OCI-LY7 (cell line): ENCODE measurements at regions not wholly inside any gene's neighbourhood (a gene's known extent, or its start where the extent isn't known, plus 50 kb on each side); places are given as distances from the start of the nearest gene placed in this dataset.

Source experiments
- BruUV-seq: library from RNA; stranded (reverse); fragments of 400-500 nt; replicated peaks from 2 replicates; lab custom pipeline; 2021; lab: Mats Ljungman, UMichigan
- CTCF ChIA-PET: fragments of 300-600 bp; sonication (Branson Sonifier 250); formaldehyde crosslinking; loops from one replicate; lab custom pipeline; 2022; ENCODE audit warnings: antibody characterized with exemption; ENCODE audit not compliant: unreplicated experiment; lab: Charles Lee
- POLR2A ChIA-PET: fragments of 300-600 bp; sonication (Branson Sonifier 250); formaldehyde crosslinking; loops from one replicate; lab custom pipeline; 2022; ENCODE audit warnings: antibody characterized with exemption; lab: Charles Lee
- DNase-seq: peaks from one replicate; pipeline ENCODE4 v3.0.0-alpha.2; 2015; ENCODE audit warnings: low spot score
- H2AFZ ChIP-seq: fragments of 200-600 bp; sonication (generic), shearing (Covaris generic); 2 replicates; pipeline ENCODE4 v1.6.1; 2014; ENCODE audit warnings: mild to moderate bottlenecking, antibody characterized with exemption, low read length, moderate library complexity
- H3K27ac ChIP-seq: fragments of 200-600 bp; sonication (generic); 2 replicates; pipeline ENCODE4 v1.5.1; 2014; ENCODE audit warnings: mixed run types, low read depth, mild to moderate bottlenecking, moderate library complexity, low read length, inconsistent platforms; ENCODE audit not compliant: poor library complexity, severe bottlenecking
- H3K36me3 ChIP-seq: fragments of 200-600 bp; sonication (generic); 2 replicates; pipeline ENCODE4 v1.6.1; 2014; ENCODE audit warnings: mild to moderate bottlenecking, antibody characterized with exemption, low read length, moderate library complexity, mixed read lengths; ENCODE audit not compliant: insufficient read depth
- H3K4me1 ChIP-seq: fragments of 200-600 bp; sonication (generic); 2 replicates; pipeline ENCODE4 v1.5.1; 2014; ENCODE audit warnings: mild to moderate bottlenecking, low read length; ENCODE audit not compliant: insufficient read depth, poor library complexity, severe bottlenecking
- H3K4me2 ChIP-seq: fragments of 200-600 bp; sonication (generic); 2 replicates; pipeline ENCODE4 v1.6.1; 2014; ENCODE audit warnings: mild to moderate bottlenecking, low read length
- H3K4me3 ChIP-seq: fragments of 200-600 bp; sonication (generic); 2 replicates; pipeline ENCODE4 v1.5.1; 2014; ENCODE audit warnings: mild to moderate bottlenecking, low read depth, low read length; ENCODE audit not compliant: poor library complexity, severe bottlenecking
- H3K79me2 ChIP-seq: fragments of 200-600 bp; sonication (generic); 2 replicates; pipeline ENCODE4 v1.6.1; 2016; ENCODE audit warnings: low read depth, mild to moderate bottlenecking, low read length, moderate library complexity, mixed read lengths; ENCODE audit not compliant: insufficient read depth
- H3K9me2 ChIP-seq: fragments of 200-600 bp; sonication (generic); 2 replicates; pipeline ENCODE4 v1.6.1; 2016; ENCODE audit warnings: mild to moderate bottlenecking, low read length, mixed read lengths; ENCODE audit not compliant: insufficient read depth
- H3K9me3 ChIP-seq: fragments of 200-600 bp; sonication (generic); 2 replicates; pipeline ENCODE4 v1.6.1; 2014; ENCODE audit warnings: mild to moderate bottlenecking, mixed run types, low read length, mixed read lengths
- H4K20me1 ChIP-seq: fragments of 200-600 bp; sonication (generic); 2 replicates; pipeline ENCODE4 v1.6.1; 2014; ENCODE audit warnings: mild to moderate bottlenecking, antibody characterized with exemption, low read length, moderate library complexity, mixed read lengths; ENCODE audit not compliant: insufficient read depth
- EZH2phosphoT487 ChIP-seq: fragments of 200-600 bp; sonication (generic); IDR thresholded peaks from 2 replicates; pipeline ENCODE4 v1.6.1; 2018; ENCODE audit warnings: low read depth, borderline replicate concordance, mild to moderate bottlenecking, mixed run types, antibody characterized with exemption, low read length, moderate library complexity, mixed read lengths
- intact Hi-C: fragments of 100-400 bp; cut with micrococcal nuclease; formaldehyde crosslinking; loops from one replicate; pipeline ENCODE4 v1.10.0; 2022; ENCODE audit not compliant: unreplicated experiment
- TF ChIP-seq, protein P1 (sequence below): fragments of 200-600 bp; sonication (generic); conservative IDR thresholded peaks from 2 replicates; pipeline ENCODE4 v1.5.1; 2014; ENCODE audit warnings: mild to moderate bottlenecking, antibody characterized with exemption, low read length, moderate library complexity, mixed read lengths

GRCh38 chr5:3393920-3394597 is 201.6 kb upstream of the IRX1 start:
- H3K9me2 ChIP-seq = no peaks in the 10 kb centered on the region
- ChIA-PET POLR2A (no interaction called here), CTCF (no interaction called here)
- H3K27ac ChIP-seq = no peak overlapping the region
- H3K9me3 ChIP-seq = no peaks in the 10 kb centered on the region
- H3K79me2 ChIP-seq = no peaks in the 10 kb centered on the region
- intact Hi-C loops = no loop called here
- H2AFZ ChIP-seq = no peak overlapping the region
- H3K4me2 ChIP-seq = no peak overlapping the region
- H4K20me1 ChIP-seq = no peaks in the 10 kb centered on the region
- no peak overlapping the region for H3K4me3 ChIP-seq
- no peaks in the 10 kb centered on the region for H3K4me1 ChIP-seq
- no peak for TF ChIP-seq EZH2phosphoT487
- TF ChIP-seq, protein P1, sequence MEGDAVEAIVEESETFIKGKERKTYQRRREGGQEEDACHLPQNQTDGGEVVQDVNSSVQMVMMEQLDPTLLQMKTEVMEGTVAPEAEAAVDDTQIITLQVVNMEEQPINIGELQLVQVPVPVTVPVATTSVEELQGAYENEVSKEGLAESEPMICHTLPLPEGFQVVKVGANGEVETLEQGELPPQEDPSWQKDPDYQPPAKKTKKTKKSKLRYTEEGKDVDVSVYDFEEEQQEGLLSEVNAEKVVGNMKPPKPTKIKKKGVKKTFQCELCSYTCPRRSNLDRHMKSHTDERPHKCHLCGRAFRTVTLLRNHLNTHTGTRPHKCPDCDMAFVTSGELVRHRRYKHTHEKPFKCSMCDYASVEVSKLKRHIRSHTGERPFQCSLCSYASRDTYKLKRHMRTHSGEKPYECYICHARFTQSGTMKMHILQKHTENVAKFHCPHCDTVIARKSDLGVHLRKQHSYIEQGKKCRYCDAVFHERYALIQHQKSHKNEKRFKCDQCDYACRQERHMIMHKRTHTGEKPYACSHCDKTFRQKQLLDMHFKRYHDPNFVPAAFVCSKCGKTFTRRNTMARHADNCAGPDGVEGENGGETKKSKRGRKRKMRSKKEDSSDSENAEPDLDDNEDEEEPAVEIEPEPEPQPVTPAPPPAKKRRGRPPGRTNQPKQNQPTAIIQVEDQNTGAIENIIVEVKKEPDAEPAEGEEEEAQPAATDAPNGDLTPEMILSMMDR = no peak
- no TSS peak for BruUV-seq
- H3K36me3 ChIP-seq = no peaks in the 10 kb centered on the region
- DNase-seq = no peak

GRCh38 chr5:3393122-3393919 is 202.3 kb upstream of the IRX1 start:
- intact Hi-C loops = no loop called here
- POLR2A ChIA-PET = no interaction called here
- no peaks in the 10 kb centered on the region for H4K20me1 ChIP-seq
- no peak for DNase-seq
- H3K9me3 ChIP-seq = no peaks in the 10 kb centered on the region
- CTCF ChIA-PET = no interaction called here
- H3K9me2 ChIP-seq = no peaks in the 10 kb centered on the region
- H3K4me3 ChIP-seq = no peak overlapping the region
- no peak for TF ChIP-seq EZH2phosphoT487
- TF ChIP-seq, protein P1 = no peak
- BruUV-seq = no TSS peak
- H2AFZ ChIP-seq = no peak overlapping the region
- no peak overlapping the region for H3K27ac ChIP-seq
- no peaks in the 10 kb centered on the region for H3K79me2 ChIP-seq
- H3K4me1 ChIP-seq = no peaks in the 10 kb centered on the region
- no peaks in the 10 kb centered on the region for H3K36me3 ChIP-seq
- no peak overlapping the region for H3K4me2 ChIP-seq
